GM21390 (cell line): ENCODE measurements at regions not wholly inside any gene's neighbourhood (a gene's known extent, or its start where the extent isn't known, plus 50 kb on each side); places are given as distances from the start of the nearest gene placed in this dataset.
"Not testable (repeated sequence)": the region's sequence is repeated elsewhere in the genome, so short reads cannot be mapped to it uniquely, and the experiment has no call there.

Experiments
- ATAC-seq: cut with Tn5 transposase; IDR thresholded peaks from one replicate; pipeline ENCODE4 v1.9.1; 2021; ENCODE audit not compliant: unreplicated experiment

DNA sequence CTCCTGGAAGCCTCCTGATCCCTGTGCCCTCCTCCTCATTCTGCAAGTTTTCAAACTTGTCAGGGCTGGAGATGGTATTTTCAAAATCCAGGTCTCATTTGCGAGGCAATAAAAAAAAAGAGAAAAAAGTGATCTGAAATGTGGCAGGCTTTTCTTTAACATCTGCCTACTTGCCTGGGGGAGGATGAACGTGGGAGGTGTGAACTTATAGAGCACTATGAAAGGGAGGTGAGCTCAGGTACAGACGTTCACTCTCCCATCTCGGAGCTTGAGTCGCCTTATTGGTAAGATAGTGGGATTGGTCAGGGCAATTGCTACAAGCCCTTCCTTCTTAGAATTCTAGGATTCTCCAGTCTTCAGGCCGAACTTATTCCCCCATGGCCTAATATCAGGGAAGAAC, 104.8 kb upstream of the CADM1 start:
- ATAC-seq: no peak

DNA sequence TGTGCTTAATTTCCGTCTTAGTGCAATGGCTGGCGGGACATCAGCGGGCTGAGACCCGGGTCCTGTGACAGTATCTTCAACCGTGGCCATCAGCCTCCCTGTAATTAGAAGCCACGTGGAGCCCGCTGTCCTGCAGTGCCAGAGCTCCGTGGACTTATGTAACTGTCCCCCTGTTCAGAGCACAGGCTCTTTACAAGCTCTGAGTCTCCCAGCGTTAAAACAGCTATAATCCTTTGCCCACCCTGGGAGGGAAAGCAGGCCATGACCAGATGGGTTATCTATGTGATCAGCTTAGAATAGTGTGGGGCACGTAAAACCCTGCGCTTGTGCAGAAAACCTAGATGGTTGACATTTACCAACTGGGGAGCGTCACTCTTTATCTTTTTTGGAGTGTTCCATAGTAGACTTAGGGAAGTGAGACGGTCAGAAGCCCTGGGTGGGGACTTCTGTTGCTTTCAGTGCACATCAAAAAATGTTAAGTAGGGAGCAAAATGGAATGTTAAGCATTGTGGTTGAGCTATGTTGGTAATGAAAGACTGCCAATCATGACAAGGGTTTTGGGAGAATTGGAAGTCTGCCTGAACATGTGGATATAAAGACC, 103.5 kb upstream of the CADM1 start:
- ATAC-seq: no peak

DNA sequence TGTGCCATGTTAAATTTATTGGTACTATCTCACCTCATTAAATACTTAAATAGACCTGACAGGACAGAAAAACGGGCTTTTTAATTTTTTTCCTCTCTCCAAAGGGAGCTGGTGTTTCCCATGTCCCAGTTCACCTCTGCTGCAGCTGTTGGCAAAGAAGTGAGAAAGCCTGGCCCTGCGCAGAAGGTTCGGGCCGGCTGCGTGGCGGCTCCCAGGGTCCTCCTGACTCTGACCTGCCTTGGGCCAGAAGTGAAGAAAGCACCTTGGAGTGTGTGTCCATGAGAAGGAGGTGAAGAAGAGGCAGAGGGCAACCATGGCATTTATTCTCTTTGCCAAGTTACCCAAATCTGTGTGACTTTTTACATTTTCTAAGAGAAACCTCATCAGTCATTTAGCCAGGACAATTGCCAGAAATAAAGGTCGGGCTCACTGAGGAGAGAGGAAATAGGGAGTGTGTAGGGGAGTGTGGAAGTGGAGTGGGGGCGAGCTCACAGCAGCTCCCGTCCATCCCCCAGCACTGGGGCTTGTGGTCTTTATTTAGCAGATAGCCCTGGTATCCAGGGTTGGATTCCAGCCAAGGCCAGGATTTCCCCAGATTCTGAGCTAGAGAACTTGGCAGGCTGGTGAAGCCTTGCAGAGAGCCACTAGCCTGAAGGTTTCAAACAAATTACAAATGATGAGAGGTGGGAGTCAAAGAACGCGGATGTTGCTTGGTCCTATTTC, 102.4 kb upstream of the CADM1 start:
- no peak for ATAC-seq

DNA sequence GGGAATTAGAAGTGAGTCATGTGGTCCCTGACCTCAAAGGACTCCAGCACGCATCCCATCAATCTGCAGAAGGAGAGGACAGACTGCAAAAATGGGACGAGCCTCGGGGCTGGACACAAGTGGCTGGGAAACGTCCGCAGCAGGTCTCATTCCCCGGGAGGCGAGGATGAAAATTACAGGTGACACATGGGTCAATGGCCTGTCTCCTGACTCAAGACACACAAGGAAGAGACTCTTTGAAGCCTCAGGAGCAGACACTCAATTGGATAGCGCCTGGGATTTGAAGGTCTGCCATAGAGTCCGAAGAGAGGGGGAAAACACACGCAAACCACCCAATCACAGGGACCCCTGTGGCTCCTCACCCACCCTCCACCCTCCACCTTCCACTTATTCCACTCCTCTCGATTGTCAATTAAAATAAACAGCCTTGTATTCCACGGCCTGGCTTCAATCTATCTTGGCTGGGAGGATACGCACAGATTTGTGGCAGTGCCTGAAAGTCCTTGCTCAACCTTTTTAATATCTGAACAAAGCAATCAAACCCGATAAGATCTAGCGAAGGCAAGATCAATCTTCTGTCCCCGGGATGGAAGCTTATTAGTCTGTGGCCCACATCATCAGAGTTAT, 101.8 kb upstream of the CADM1 start:
- no peak for ATAC-seq

DNA sequence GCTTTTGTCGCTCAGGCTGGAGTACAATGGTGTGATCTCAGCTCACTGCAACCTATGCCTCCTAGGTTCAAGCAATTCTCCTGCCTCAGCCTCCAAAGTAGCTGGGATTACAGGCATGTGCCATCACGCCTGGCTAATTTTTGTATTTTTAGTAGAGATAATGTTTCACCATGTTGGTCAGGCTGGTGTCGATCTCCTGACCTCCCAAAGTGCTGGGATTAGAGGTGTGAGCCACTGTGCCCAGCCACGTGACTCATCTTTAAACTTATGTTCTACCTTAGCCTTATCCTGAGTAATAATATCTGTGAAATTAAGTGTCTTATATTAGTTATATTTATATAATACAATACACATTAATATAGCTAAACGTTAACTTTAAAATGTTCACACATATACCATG, 101.2 kb upstream of the CADM1 start:
- not testable (repeated sequence) for ATAC-seq

DNA sequence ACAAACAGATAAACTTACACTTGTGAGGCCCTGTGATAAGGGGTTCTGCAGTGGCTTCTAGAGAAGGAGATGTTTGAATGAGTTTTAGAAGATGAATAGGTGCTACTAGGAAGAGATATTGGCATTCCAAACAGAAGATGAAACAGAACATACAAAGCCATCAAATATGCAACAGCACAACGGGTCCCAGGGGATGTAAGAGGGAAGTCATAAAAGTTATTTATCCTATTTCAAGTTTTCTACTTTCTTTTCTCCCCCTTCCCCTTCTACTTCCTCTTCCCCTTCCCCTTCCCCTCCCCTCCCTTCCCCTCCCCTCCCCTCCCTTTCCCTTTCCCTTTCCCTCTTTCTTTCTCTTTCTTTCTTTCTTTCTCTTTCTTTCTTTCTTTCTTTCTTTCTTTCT, 94.9 kb upstream of the CADM1 start:
- ATAC-seq: no peak

DNA sequence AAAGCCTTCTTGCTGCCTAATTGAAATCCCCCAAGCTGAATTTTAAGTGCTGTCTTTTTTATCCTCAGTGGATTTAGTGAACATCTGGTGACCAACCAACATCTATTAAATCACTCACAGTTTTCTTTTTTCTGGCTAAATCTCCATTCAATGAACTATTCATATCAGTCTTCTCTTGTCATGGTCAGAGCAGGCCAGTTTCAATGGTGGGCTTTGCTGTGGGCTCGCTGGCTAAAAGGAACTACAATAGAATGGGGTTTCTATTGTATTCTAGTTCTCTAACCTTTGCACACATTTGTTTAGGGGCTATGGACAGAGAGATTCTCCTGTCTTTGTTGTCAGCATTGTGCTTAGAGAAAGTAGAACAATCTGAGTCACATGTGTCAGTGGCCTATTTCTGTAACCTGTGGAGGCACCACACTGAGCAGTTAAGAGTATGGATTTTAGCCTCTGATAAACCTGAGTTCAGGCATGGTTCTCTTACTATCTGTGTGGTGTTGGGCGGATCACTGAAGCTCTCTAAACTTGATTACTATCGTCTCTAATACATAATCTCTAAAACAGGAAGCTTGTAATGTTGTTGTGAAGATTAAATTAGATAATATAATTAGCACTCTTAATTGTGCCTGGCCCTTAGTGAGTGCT, 94.2 kb upstream of the CADM1 start:
- no peak for ATAC-seq

DNA sequence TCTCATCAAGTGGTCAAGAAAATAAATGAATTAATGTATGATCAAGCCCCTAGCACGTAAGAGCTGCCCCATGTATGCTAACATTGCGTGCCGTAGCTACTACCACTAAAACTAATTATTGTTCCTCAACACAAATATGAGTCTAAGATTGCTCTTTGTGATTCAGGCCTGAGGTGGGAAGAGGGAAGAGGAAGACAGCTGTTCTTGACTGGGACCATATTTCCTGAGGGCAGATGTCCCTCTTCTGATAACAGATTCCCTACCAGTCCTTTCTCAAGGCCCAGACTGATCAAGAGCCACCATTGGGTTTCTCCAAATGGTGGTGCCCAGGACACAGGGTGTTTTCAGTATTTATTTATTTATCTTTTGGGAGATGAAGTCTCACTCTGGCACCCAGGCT, 87.2 kb upstream of the CADM1 start:
- ATAC-seq: no peak

DNA sequence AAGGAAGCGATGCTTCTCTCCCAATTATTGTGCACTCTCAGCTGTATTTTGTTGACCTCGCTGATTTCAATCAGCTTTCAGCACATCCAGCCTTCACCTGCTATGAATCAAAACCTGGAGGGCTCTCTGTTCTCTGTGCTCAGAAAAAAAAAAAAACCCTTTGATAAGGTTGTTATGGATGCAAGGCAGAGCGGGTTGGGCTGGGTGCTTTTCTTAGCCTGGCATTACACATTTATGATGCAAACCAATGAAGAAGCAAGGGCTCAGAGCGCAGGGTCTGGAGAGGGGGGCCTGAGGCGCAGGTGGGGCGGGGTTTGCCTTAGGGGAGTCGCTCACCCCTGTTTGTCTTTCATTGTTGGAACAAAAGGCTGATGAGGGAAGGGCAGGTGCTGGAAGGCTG, 86.0 kb upstream of the CADM1 start:
- no peak for ATAC-seq

DNA sequence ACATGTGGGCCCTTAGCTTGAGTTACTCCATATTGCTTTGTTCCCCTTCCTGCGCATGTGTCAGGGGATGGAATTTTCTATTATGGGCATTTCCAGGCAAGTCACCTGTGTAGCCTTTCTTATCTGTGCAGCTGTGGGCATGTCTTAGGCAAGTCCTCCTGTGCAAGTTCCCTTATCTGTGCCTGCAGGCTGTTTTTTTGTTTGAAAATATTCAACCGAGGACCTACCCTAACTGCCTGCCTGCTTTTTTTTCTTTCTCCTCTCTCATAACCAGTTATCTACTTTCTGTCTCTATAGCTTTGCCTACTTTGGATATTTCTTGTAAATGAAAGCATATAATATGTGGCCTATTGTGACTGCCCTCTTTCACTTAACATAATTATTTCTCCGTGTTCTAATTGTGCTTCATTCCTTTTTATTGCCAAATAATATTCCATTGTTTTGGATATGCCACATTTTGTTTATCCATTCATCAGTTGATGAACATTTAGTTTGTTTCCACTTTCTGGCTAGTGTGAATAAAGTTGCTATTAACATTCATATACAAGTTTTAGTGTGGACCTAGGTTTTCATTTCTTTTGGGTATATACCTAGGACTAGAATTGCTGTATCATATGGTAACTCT, 83.6 kb upstream of the CADM1 start:
- no peak for ATAC-seq

DNA sequence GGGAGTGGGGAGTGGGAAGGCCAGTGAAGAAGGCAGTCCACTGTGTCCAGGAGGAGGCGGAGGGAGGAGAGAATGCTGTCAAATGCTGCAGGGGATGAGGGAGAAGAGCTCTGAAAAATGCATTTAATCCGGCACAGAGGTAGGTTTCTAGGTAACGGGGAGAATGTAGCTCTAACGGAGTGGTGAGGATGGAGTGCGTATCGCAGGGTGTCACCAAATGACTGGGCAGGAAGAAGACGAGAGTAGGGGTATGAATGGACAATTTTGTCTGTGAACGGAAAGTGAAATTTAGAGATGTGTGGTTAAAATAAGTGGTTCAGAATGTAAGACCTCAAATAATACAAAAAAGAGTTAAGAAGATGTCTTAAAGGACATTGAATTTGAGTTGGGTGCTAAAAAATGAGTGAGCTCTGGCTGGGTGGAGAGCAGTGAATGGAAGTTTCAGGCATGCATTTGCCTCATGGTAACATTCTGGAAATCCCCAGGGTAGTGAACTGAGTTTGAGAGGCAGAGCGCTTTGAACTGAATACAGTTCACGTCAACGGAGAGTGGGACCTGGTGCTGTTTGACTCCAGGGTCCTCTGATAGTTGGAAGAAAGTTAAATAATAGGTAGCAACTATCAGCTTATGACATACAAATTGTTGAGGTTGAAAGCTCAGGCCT, 81.3 kb upstream of the CADM1 start:
- ATAC-seq: no peak

DNA sequence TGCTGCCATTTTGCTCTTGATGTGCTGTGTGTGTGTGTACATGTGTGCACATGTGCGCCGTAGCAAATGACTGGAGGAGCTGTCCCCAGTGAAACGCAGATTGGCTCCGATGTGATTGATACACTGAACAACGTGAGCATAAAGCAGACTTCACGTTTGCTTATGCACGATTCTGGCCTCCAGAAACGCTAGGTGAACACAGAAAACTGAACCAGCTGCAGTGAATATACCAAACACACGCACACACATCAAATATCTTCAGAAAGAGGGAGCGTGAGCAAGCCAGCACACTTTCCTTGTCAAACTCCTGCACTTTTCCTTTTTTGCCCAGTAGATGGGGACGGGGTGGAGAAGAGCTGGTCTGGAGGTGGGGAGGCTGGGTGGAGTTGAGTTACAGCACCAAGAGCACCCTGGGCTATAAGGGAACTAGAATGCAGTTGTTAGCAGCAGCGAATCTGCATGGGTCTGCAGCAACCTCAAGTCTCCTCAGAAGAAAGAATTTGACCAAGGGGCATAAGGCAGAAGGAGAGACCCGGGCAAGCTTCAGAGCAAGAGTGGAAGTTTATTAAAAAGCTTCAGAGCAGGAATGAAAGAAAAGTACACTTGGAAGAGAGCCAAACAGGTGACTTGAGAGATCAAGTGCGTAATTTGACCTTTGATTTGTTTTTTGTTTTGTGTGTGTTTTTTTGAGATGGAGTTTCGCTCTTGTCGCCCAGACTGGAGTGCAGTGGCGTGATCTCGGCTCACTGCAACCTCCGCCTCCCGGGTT, 77.8 kb upstream of the CADM1 start:
- ATAC-seq: no peak

DNA sequence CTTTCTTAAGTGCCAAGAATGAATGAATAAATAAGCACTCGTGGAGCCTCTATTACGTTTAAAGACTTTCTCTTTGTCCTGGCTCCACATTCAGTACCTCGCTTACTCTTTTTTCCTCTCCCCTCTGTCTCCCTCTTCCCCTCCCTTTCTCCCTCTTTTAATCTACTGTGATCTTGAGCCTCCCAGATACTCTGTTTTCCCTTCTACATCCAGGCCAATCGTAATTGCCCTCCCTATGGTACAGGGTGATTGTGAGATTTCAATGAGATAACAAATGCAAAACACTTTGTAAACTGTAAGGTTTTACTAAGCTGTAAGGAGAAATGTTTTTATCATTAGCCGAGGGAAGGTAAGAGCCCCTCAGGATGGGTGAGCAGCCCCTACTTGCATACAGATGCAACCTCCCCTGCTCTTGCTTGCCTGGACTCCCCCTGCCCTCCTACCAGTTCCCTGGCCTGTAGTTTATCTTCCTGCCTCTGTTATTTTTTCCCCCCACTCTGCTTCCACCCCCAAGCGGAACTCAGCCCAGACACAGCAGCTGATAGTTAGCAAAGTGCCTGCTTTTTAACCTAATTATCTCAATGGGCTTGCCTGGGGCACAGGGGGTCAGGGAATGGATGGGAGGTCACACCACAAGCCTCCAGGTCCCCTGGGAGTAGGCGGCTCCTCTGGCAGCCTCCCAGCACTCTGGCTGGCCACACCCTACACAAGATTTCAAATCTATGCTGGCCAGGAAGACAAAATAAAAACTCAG, 76.9 kb upstream of the CADM1 start:
- ATAC-seq: no peak

DNA sequence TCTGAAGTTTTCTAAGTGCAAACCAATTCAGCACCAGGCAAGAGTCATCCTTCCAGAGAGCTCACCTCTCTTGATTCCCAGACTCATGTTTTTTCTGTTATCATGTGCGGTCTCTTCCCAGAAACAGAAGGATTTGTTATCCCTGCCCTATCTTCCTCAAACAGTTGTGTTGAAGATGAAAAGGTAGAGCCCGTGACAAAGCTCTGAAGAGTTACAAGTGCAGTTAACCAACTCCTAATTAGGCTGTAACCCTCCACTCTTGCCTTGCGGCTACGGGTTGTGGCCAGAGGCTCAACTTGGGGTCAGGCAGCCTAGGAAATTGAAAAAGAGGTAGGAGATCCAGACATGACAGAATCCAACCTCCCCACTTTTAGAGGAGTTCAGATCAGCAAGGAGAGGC, 76.2 kb upstream of the CADM1 start:
- no peak for ATAC-seq

DNA sequence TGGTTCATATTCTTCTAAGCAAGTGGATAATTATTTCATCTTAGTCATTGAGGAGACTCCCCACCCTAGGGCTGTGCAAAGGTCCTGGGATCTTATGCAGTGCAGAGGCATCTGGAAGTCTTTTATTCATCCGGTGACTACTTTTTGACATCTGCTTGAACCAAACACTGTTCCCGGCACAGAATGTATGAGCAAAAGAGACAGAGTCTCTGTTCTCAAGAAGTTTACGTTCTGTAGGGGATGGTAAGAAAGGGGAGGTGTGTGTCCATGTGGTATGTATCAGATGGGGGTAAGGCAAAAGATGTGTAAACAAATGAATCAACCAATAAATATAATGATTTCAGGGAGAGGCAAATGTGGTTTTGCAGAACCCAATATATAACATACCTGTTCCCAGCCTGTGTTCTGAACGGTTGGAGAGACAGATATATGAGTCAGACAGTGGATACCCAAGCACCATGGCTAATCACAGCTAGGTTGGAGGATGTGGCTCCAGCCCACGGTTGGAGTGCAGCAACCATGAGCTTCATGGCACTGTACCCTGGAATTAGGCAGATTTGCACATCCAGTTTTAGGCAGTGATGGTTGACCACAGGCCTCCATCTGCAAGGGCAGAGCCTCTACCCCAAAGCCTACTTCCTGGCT, 75.1 kb upstream of the CADM1 start:
- ATAC-seq: no peak

DNA sequence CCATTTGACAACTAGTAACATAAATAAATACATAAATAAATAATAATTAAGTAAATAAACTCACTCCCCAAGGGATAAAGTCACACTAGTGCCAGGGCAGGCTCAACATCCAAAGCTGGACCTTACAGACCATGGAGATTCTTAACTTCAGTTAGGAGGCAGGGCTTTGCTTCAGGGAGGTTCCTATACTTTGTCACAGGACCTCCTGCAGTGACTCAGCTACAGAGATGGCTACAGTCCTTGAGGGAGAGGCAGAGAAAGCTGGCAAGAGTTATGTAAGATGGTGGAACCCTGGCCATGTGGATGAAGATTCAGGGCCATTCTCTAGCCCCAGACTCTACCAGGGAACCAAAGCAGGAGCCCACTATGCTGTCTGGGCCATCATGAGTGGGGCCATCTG, 74.1 kb upstream of the CADM1 start:
- no peak for ATAC-seq

DNA sequence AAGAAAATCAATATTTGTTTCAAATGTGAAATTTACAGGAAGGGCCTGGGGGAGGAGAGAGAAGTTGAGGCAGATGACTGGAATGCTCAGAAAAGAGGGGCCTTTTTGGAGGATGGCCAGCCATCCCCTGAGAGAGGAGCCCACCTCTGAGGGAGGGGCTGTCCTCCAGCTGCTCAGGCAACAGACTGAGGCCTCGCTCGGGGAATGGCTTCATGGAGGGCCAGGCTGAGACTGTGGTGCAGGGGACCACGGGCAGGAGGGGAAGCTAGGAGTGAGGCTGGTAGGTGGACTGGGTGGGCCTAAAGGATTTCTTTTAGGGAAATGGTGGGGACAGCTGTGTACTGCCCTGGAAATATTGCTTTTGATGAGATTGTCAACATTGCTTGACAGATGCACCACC, 73.5 kb upstream of the CADM1 start:
- ATAC-seq: no peak

DNA sequence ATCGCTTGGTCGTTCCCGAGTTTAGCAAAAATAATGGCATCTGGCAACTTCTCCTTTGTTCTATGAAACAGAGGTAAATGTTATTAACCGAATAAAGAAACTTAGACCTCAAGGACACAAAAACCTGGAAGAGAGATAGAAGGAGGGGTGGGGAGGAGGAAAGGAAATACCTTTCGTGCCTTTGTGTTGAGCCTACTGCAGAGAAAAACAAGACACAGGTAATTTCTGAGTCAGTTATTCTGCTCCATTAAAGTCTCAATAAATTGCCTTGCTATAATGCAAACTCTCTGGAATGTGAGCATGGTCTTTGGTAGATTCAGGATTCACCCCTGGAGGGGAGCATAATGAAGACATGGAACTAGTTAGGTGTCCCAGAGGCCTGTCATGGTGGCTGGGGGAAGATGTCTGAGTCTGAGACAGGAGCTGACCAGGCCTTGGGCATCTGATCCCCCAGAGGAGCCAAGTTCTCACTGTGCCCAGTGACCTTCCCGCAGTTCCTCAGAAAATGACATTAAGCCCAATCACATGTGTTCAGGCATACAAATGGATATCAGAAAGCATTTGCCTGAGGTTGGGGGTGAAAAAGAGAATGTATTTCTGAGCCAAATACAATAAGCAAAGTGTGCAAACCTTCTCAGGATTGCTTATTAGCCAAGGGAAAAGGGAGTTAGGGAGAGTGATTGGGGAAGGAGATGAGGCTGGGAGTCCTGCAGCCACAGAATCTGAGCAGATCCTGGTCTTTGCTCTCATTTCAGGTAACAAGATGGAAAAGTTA, 72.6 kb upstream of the CADM1 start:
- ATAC-seq: no peak
